RPMI8226 (cell line): ENCODE measurements at regions not wholly inside any gene's neighbourhood (a gene's known extent, or its start where the extent isn't known, plus 50 kb on each side); places are given as distances from the start of the nearest gene placed in this dataset.
A peak's percentile ranks its signal among the peaks of the same experiment; 100 is the strongest.

Source experiments
- DNase-seq: peaks from one replicate; pipeline ENCODE4 v3.0.0-alpha.2; 2015

GRCh38 chr2:129882476-129882875 lies 97.0 kb upstream of the RAB6C start:
- no peak for DNase-seq

- DNase-seq = no peak
Measured at GRCh38 chr2:129883121-129883520, 96.3 kb upstream of the RAB6C start.

- no peak for DNase-seq
Measured at GRCh38 chr2:129884221-129884786, 95.2 kb upstream of the RAB6C start.

- no peak for DNase-seq
Measured at GRCh38 chr2:129885735-129886134, 93.7 kb upstream of the RAB6C start.

- no peak for DNase-seq
Measured at GRCh38 chr2:129887688-129888266, 91.7 kb upstream of the RAB6C start.

- no peak for DNase-seq
Measured at GRCh38 chr2:129888461-129888860, 91.0 kb upstream of the RAB6C start.

GRCh38 chr2:129888896-129889295 lies 90.6 kb upstream of the RAB6C start:
- DNase-seq = no peak

- DNase-seq = no peak
Measured at GRCh38 chr2:129891341-129892320, 87.8 kb upstream of the RAB6C start.

GRCh38 chr2:129892360-129892759 lies 87.1 kb upstream of the RAB6C start:
- DNase-seq = no peak

- no peak for DNase-seq
Measured at GRCh38 chr2:129892773-129893172, 86.7 kb upstream of the RAB6C start.

- DNase-seq = no peak
Measured at GRCh38 chr2:129893244-129893643, 86.2 kb upstream of the RAB6C start.

- DNase-seq = no peak
Measured at GRCh38 chr2:129894616-129895015, 84.8 kb upstream of the RAB6C start.

- DNase-seq = no peak
Measured at GRCh38 chr2:129895061-129895460, 84.4 kb upstream of the RAB6C start.

- no peak for DNase-seq
Measured at GRCh38 chr2:129895526-129896082, 83.9 kb upstream of the RAB6C start.

GRCh38 chr2:129896226-129897100 lies 83.0 kb upstream of the RAB6C start:
- DNase-seq = no peak

- DNase-seq = no peak
Measured at GRCh38 chr2:129901754-129902415, 77.6 kb upstream of the RAB6C start.

GRCh38 chr2:129902731-129903585 lies 76.5 kb upstream of the RAB6C start:
- DNase-seq = no peak

GRCh38 chr2:129903586-129904425 lies 75.7 kb upstream of the RAB6C start:
- DNase-seq = peak; percentile 22

- DNase-seq = no peak
Measured at GRCh38 chr2:129904532-129905446, 74.7 kb upstream of the RAB6C start.
